Left hindlimb (tissue), 1 donor: ENCODE measurements at regions not wholly inside any gene's neighbourhood (a gene's known extent, or its start where the extent isn't known, plus 50 kb on each side); places are given as distances from the start of the nearest gene placed in this dataset.
"Not testable (repeated sequence)": the region's sequence is repeated elsewhere in the genome, so short reads cannot be mapped to it uniquely, and the experiment has no call there.

Experiments
- DNase-seq: peaks from one replicate; pipeline ENCODE4 v3.0.0-alpha.2; 2018

- DNase-seq, result not testable (repeated sequence)
These were observed 298.1 kb upstream of the PLGLB1 start for GRCh38 chr2:87319705-87320104.

GRCh38 chr2:87321201-87321600, 299.6 kb upstream of the PLGLB1 start:
- DNase-seq, result not testable (repeated sequence)

GRCh38 chr2:87324335-87325041, 302.8 kb upstream of the PLGLB1 start:
- not testable (repeated sequence) for DNase-seq

- not testable (repeated sequence) for DNase-seq
These were observed 303.6 kb upstream of the PLGLB1 start for GRCh38 chr2:87325042-87325910.

- not testable (repeated sequence) for DNase-seq
These were observed 304.3 kb upstream of the PLGLB1 start for GRCh38 chr2:87325911-87326294.

GRCh38 chr2:87326754-87327153, 305.1 kb upstream of the PLGLB1 start:
- DNase-seq, result not testable (repeated sequence)

GRCh38 chr2:87327648-87328371, 306.2 kb upstream of the PLGLB1 start:
- not testable (repeated sequence) for DNase-seq

- DNase-seq, result not testable (repeated sequence)
These were observed 307.9 kb upstream of the PLGLB1 start for GRCh38 chr2:87329529-87329928.

- DNase-seq, result not testable (repeated sequence)
These were observed 308.8 kb upstream of the PLGLB1 start for GRCh38 chr2:87330486-87330885.

- not testable (repeated sequence) for DNase-seq
These were observed 310.4 kb upstream of the PLGLB1 start for GRCh38 chr2:87331940-87332583.

- not testable (repeated sequence) for DNase-seq
These were observed 313.2 kb upstream of the PLGLB1 start for GRCh38 chr2:87334888-87335287.

GRCh38 chr2:87338998-87339397, 317.4 kb upstream of the PLGLB1 start:
- DNase-seq, result not testable (repeated sequence)

GRCh38 chr2:87341601-87342014, 320.0 kb upstream of the PLGLB1 start:
- peak; percentile 63 for DNase-seq

- not testable (repeated sequence) for DNase-seq
These were observed 320.5 kb upstream of the PLGLB1 start for GRCh38 chr2:87342175-87342574.

- not testable (repeated sequence) for DNase-seq
These were observed 321.7 kb upstream of the PLGLB1 start for GRCh38 chr2:87343347-87343746.

- not testable (repeated sequence) for DNase-seq
These were observed 323.6 kb upstream of the PLGLB1 start for GRCh38 chr2:87345283-87345682.

GRCh38 chr2:87348556-87348955, 326.9 kb upstream of the PLGLB1 start:
- not testable (repeated sequence) for DNase-seq

GRCh38 chr2:87349006-87349405, 327.4 kb upstream of the PLGLB1 start:
- DNase-seq, result not testable (repeated sequence)

GRCh38 chr2:87352178-87352934, 330.7 kb upstream of the PLGLB1 start:
- DNase-seq, result not testable (repeated sequence)

- not testable (repeated sequence) for DNase-seq
These were observed 331.8 kb upstream of the PLGLB1 start for GRCh38 chr2:87353408-87353807.

GRCh38 chr2:87354102-87354501, 332.5 kb upstream of the PLGLB1 start:
- not testable (repeated sequence) for DNase-seq

GRCh38 chr2:87360250-87360649, 338.6 kb upstream of the PLGLB1 start:
- not testable (repeated sequence) for DNase-seq
